ENCODE measurements at regions not wholly inside any gene's neighbourhood (a gene's known extent, or its start where the extent isn't known, plus 50 kb on each side); places are given as distances from the start of the nearest gene placed in this dataset.

DNA sequence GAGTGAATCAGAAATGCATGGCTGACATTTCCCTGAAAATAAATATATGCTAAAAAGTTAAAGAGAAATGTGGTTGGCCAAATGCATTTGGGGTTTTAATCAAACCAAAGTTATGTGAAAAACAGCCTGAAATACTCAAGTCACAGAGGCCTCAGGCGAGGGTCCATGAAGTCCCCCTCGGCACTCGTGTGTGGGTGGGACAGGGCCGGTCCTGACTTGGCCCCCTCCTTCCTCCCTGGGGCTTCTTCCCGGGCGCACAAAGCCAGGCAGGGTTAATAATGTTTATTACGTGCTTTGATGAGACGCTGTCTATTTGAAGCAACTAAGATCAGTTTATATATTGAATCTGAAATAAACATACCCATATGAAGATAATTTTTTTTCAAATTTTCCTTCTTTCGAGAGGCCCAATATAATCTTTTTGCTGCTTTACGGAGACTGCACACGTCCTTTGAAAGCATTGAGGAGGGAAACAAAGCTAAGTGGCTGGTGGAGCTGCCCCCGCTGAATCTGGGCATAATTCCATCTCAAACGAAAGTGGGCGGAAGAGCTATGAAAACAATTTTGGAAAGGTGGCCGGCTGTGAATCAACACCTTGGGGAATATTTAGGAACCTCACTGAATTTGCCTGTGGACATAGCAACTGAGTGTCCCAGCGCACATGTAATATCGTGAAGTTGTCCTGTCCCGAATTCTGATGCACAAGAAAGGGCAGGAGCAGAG is 55.8 kb upstream of the SMOC2 start (continued):
- TF ChIP-seq, protein P1, sequence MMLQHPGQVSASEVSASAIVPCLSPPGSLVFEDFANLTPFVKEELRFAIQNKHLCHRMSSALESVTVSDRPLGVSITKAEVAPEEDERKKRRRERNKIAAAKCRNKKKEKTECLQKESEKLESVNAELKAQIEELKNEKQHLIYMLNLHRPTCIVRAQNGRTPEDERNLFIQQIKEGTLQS (IDR thresholded peaks at IDR 0.05), result no peak
- TF ChIP-seq YY1 (IDR thresholded peaks at IDR 0.05; ENCODE audit: extremely low read depth, insufficient replicate concordance, low read depth, low read length) (no peak), ZNF274 (IDR thresholded peaks at IDR 0.05; ENCODE audit: low read depth, low read length) (no peak)

DNA sequence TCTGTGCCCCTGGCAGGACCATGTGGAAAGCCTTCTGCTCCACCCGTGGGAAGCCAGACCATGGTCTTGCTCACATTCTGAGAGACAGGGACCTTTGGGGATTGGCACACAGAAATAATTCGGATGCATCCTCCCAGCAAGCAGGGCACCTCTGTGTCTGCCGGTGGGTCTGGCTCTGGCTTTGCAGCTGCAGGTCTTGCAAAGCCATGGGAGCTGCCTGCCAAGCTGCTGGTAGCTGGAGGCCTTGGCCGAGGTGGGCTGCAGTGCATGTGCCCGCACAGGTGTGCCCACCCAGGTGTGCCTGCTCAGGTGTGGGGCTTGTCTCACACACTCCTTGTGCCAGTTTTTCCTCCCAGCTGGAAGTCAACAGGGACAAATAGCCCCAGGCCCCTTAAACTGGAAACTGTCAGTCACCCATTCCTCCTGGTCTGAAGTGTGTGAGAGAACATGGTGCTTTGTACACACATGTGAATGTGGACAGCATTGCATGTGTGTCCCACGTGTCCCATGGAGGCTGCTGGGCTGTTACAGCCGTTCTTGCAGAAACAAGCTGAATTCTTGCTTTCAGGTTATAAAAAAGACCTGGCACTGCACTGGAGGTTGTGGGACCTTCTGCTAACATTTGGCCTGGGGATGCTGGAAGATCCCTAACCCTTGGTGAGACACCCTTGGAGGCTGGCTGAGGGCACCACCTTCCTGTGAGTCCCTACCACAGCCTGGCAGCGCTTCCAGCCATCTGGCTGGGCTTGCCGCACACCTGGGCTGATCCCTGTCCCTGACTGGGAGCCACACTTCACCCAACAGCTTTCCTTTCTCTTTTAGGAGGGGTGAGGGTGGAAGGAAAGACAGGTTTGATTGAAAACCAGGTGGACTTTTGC is 54.9 kb upstream of the SMOC2 start:
- Histone ChIP-seq H3K79me2 (ENCODE audit: insufficient read depth, low read length) (no peaks in the 10 kb centered on the region), H3K4me1 (ENCODE audit: control insufficient read depth in 1 of 2, insufficient read depth in 2 of 2, low read length in 2 of 2) (no peaks in the 10 kb centered on the region), H3K9ac (ENCODE audit: low read length) (no peak overlapping the region), H3K27me3 (ENCODE audit: insufficient read depth, low read length) (no peaks in the 10 kb centered on the region), H3K9me3 (ENCODE audit: control insufficient read depth in 1 of 2, insufficient read depth in 1 of 2, low read depth in 1 of 2, low read length in 2 of 2) (peaks cover 0 to 8% of the 10 kb centered on the region in 2 experiments; a peak in 1 of 4 replicates), H4K20me1 (ENCODE audit: insufficient read depth) (no peaks in the 10 kb centered on the region), H3K27ac (ENCODE audit: low read depth, low read length) (no peak overlapping the region), H3K4me3 (replicated peaks in 1 of 2; ENCODE audit: low read depth in 1 of 2, low read length in 2 of 2) (no peak overlapping the region), H3K4me2 (ENCODE audit: low read length) (no peak overlapping the region), H2AFZ (ENCODE audit: low read depth, low read length, poor library complexity, severe bottlenecking) (no peak overlapping the region), H3K9me2 (ENCODE audit: insufficient read depth) (no peaks in the 10 kb centered on the region), H3K36me3 (ENCODE audit: control insufficient read depth in 1 of 2, insufficient read depth in 2 of 2, low read length in 2 of 2) (no peaks in the 10 kb centered on the region)
- no peak for TF ChIP-seq SP1 (IDR thresholded peaks at IDR 0.05; ENCODE audit: low read depth)
- TF ChIP-seq, protein P1 (IDR thresholded peaks at IDR 0.05), result no peak
- no peak for TF ChIP-seq CEBPB (IDR thresholded peaks at IDR 0.05; ENCODE audit: low read depth)
- TF ChIP-seq, protein P2, sequence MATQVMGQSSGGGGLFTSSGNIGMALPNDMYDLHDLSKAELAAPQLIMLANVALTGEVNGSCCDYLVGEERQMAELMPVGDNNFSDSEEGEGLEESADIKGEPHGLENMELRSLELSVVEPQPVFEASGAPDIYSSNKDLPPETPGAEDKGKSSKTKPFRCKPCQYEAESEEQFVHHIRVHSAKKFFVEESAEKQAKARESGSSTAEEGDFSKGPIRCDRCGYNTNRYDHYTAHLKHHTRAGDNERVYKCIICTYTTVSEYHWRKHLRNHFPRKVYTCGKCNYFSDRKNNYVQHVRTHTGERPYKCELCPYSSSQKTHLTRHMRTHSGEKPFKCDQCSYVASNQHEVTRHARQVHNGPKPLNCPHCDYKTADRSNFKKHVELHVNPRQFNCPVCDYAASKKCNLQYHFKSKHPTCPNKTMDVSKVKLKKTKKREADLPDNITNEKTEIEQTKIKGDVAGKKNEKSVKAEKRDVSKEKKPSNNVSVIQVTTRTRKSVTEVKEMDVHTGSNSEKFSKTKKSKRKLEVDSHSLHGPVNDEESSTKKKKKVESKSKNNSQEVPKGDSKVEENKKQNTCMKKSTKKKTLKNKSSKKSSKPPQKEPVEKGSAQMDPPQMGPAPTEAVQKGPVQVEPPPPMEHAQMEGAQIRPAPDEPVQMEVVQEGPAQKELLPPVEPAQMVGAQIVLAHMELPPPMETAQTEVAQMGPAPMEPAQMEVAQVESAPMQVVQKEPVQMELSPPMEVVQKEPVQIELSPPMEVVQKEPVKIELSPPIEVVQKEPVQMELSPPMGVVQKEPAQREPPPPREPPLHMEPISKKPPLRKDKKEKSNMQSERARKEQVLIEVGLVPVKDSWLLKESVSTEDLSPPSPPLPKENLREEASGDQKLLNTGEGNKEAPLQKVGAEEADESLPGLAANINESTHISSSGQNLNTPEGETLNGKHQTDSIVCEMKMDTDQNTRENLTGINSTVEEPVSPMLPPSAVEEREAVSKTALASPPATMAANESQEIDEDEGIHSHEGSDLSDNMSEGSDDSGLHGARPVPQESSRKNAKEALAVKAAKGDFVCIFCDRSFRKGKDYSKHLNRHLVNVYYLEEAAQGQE (IDR thresholded peaks at IDR 0.05; ENCODE audit: low read depth), result no peak
- no peak for TF ChIP-seq FOSL1 (IDR thresholded peaks at IDR 0.05; ENCODE audit: low read depth)
- no peak for TF ChIP-seq EGR1 (IDR thresholded peaks at IDR 0.05; ENCODE audit: low read depth)
- no peak for TF ChIP-seq JUND (IDR thresholded peaks at IDR 0.05)
- ChIA-PET POLR2A (no interaction called here), CTCF (no interaction called here), RAD21 (ENCODE audit: low non-redundant PET in 1 of 2, low total read pairs in 2 of 2, uncharacterized antibody in 2 of 2, unreplicated experiment in 2 of 2) (no interaction called here)
- DNase-seq (ENCODE audit: low read depth, low spot score) (no peak), ATAC-seq (no peak)
- intact Hi-C loops (cut with micrococcal nuclease), result no loop called here
- no TSS peak for BruUV-seq (replicated peaks)

All from HCT116 (cell line).